HG03558 (cell line): ENCODE measurements at regions not wholly inside any gene's neighbourhood (a gene's known extent, or its start where the extent isn't known, plus 50 kb on each side); places are given as distances from the start of the nearest gene placed in this dataset.
"Not testable (repeated sequence)": the region's sequence is repeated elsewhere in the genome, so short reads cannot be mapped to it uniquely, and the experiment has no call there.

ENCODE experiments used
- ATAC-seq: cut with Tn5 transposase; IDR thresholded peaks from one replicate; pipeline ENCODE4 v1.9.1; 2021; ENCODE audit warnings: moderate number of reproducible peaks; ENCODE audit not compliant: unreplicated experiment; ENCODE audit errors: extremely low read depth

DNA sequence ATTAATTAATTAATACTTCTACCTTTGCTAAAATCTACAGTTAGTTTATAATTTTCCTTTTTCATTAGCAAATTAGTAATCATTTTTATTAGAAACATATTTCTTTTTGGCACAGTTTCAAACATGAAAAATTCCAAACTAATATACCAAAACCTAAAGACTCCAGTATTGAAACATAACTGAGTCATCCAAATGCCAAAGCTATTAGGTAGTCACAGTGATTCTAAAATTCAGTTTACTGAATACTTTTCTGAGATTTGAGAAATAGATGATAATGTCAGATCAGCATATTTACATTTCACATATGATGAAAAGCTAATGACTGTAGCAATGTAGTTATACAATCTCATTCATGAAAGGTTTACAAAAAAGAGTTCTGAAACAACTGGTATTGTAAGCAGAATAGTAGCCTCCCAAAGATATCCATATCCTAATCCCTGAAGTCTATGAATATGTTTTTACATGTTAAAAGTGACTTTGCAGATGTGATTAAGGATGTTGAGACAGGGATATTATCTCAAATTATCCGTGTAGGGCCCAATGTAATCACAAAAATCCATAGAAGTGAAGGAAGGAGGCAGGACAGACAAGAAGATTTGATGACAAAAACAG, 680.2 kb upstream of the CHAC2 start:
- ATAC-seq: no peak

- ATAC-seq: no peak
Measured at GRCh38 chr2:53077413-53077812, 690.2 kb upstream of the CHAC2 start.

DNA sequence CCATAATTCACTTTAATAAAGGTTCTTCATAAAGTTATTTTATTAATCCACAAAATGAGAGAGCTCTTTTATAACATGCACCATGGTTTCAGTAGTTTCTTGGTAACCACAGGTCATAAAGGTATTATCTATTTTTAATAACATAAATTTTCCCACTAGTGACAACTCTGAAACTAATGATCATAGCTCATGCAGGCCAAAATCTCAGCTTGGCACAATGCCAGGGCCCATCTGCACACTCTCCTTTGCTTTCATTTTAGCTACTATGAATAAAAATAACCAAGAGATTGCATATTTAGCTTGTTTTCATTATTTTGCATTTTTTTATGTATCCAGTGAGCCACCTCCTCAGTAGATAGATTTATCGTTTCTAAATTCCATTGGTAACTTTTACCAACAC, 691.8 kb upstream of the CHAC2 start:
- no peak for ATAC-seq

- no peak for ATAC-seq
Measured at GRCh38 chr2:53067533-53067932, 700.1 kb upstream of the CHAC2 start.

GRCh38 chr2:53067056-53067455, 700.5 kb upstream of the CHAC2 start:
- no peak for ATAC-seq

GRCh38 chr2:53064154-53064553, 703.5 kb upstream of the CHAC2 start:
- ATAC-seq: no peak

GRCh38 chr2:53058526-53058925, 709.1 kb upstream of the CHAC2 start:
- ATAC-seq: no peak

DNA sequence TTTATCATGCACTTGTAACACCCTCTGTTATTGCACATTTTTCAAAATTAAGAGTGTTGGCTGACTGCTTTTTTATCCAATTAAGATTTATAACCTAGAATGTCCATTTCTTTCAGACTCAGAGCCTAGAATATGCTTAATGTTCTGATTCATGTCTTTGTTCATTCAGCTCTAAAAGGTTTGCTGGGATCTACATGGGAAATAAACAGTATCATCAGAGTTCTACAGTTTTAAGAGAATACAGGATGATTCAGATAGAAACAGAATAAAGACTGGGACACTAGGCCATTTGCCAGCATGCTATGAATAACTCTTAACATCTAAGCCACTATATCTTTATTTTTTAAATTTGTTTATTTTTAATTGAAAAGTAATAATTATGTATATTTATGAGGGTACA, 713.7 kb upstream of the CHAC2 start:
- ATAC-seq: no peak

DNA sequence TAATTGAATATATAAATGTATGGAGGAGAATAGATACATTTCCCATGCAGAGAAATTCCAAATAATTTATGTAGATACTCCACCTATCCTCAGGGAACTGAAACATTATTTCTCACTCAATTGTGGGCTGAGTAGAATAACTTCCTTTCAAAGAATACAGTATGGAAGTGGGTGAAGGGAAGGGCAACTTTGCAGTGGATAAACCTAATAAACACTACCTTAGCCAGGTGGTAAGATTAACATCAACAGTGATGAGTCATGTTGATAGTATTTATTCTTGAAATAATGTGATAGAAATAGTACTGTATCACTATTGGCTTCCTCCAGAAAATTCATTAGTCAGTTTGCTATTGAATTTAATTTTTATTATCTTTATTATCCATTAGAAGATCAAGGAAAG, 716.4 kb upstream of the CHAC2 start:
- ATAC-seq: no peak

- ATAC-seq: no peak
Measured at GRCh38 chr2:53040536-53041229, 726.9 kb upstream of the CHAC2 start.

DNA sequence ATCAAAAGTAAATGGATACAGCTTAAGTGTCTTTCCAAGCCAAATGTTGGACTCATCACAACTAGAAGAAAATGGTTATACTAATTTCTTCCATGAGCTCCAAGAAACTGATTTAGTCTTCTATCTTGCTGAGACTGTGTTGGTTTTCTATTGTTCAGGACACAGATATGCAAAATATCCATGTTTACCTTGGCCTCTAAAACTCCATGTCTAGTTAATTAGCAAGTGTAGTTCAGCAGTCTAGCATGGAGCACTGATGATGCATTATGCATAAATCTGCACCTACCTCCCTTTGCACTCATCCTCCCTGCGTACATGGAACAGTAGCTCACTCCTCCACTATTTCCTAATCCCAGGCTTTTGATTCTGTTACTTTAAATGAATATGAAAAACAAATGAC, 731.4 kb upstream of the CHAC2 start:
- no peak for ATAC-seq

- no peak for ATAC-seq
Measured at GRCh38 chr2:53035153-53035552, 732.5 kb upstream of the CHAC2 start.

- no peak for ATAC-seq
Measured at GRCh38 chr2:53033411-53033810, 734.2 kb upstream of the CHAC2 start.

DNA sequence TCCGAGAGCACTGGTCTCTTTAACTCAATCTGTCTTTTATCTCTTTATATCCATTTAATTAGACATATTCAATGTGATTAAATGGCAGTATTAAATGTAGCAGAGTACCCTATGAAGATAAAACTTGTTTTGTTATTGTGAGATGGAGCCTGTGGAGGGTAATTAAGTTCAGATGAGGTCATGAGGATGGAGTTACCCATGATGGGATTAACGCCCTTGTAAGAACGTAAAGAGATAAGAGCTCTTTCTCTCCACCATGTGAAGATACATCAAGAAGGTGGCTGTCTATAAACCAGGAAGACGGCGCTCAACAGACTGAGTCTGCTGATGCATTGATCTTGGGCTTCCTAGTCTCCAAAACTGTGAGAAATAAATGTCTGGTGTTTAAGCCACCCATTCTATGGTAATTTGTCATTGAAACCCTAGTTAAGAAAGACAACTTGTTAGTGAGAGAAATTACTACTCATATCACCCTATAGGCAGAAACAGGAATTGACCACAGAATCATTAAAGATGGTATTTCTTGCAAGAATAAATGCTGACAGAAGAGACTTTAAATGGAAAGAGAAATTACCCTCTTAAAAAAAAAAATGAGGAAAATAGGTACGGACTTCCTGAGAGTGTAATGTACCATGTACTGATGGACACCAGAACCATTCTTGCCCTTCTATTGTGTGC, 738.7 kb upstream of the CHAC2 start:
- ATAC-seq: no peak

GRCh38 chr2:53028225-53028624, 739.4 kb upstream of the CHAC2 start:
- ATAC-seq: no peak

DNA sequence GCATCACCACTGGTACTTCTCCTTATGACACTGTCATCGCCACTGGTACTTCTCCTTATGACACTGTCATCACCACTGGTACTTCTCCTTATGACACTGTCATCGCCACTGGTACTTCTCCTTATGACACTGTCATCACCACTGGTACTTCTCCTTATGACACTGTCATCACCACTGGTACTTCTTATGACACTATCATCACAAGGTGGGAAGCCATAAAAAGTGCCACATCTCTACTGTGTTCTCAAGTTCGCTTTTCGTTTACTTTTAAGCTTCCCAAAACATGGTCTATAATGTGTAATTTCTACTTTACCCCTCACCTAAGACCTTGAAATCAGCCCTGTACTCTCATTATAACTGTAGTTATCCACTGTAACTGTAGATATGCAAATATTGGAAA, 745.4 kb upstream of the CHAC2 start:
- not testable (repeated sequence) for ATAC-seq

DNA sequence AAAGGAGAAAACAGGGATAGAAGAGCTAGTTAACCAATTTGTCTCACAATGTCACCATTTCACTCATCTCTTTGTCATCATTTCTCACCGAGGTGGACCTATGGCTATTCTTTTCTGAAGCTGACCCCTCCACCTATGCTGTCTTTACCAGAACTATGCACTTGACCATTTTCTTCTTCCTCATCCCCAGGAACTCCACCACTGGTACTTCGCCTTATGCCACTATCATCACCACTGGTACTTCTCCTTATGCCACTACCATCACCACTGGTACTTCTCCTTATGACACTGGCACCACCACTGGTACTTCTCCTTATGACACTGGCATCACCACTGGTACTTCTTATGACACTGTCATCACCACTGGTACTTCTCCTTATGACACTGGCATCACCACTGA, 745.8 kb upstream of the CHAC2 start:
- no peak for ATAC-seq

DNA sequence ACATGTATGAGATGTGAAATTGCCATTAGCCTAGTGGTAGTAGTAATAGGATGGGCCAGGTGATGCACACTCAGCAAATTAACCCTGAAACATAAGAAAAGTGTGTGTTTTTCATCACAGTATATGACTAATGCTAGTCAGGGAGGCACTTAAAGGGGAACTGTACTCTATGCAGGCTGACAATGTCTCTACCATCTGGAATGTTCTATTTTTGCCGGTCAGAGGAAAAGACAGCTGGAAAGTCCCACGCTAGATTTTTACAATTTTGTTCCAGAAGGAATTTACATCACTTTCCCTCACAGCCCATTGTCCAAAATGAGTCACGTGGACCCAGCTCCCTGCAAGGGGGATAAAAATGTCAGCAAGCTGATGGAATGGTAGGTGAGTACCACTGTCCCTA, 746.3 kb upstream of the CHAC2 start:
- no peak for ATAC-seq

DNA sequence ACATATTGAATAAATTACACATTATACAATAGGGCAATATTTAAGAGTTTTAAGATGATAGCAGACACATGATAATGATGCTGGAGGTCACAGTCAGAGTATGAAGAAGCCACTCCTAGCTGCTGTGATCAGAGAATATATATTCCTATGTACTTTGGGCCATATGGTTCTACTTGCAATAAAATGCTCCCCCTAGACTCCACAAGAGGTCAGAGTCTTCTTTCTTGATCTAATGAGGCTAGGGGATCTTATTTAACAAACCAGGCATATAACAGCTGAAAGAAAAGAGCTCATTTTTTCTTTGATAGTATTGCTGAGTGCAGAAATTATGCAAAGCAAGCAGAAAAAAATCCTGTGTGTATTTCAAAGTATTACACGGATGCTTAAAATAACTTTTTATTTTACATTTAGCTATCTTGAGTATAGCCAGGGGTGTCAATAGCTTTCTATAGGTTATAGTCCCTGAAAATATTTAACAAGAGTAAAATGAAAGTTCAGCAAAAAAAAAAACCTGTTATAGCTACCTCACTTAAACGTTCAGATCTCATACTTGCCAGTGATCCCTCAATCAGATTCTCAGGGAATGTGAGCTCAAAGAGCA, 748.7 kb upstream of the CHAC2 start:
- no peak for ATAC-seq

- ATAC-seq: no peak
Measured at GRCh38 chr2:53006980-53007379, 760.6 kb upstream of the CHAC2 start.

DNA sequence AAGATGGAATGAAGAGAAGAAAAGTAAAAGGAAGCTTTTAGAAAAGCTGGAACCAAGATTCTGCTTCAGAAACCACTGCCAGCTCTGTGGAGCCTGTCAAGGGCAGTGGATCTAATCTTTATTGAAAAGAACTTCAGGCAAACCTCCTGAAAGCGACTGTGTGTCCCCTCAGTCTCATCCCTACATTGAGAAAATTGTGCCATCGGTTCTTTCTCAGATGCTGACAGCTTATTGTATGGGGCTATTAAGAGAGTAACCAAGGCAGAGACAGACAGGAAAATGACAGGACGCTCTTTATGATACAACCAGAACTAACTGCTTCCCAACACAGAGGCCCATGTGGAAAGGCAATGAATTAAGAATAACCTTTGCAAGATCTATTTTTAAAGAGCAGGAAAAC, 763.2 kb upstream of the CHAC2 start:
- no peak for ATAC-seq
